ENCODE measurements at regions not wholly inside any gene's neighbourhood (a gene's known extent, or its start where the extent isn't known, plus 50 kb on each side); places are given as distances from the start of the nearest gene placed in this dataset.

DNA sequence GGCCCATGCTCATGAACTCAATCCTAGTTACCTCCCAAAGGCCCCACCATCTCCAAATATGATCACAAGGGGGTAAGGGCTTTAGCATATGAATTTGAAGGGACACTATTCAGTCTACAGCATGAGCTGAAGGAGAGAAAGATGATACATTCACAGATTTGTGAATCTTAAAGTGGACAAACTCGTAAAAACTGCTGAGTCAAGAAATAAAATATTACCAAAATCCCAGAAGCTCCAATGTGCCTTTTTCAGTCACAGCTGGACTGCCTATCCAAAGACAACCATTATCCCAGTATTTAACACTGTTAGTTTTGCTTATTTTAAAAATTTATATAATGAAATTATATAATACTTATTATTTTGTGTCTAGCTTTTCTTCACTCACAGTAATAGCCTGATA lies 109.0 kb downstream of the CXXC4 start:
- no peak for TF ChIP-seq CTCF (conservative IDR thresholded peaks at IDR 0.05; ENCODE audit: low read depth, low read length)
- TF ChIP-seq EZH2 (IDR thresholded peaks at IDR 0.05; ENCODE audit: low read length, unreplicated experiment): no peak
- TF ChIP-seq EZH2phosphoT487 (IDR thresholded peaks at IDR 0.05; ENCODE audit: borderline replicate concordance, low read length): no peak

Measured in PC-3 (cell line).